PC-9 (cell line): ENCODE measurements at regions not wholly inside any gene's neighbourhood (a gene's known extent, or its start where the extent isn't known, plus 50 kb on each side); places are given as distances from the start of the nearest gene placed in this dataset.

Experiments
- CTCF ChIP-seq: fragments of 200-600 bp; sonication (generic); conservative IDR thresholded peaks from 2 replicates; pipeline ENCODE4 v1.6.1; 2017; ENCODE audit warnings: mixed run types, antibody characterized with exemption, mild to moderate bottlenecking, moderate library complexity
- EZH2 ChIP-seq: fragments of 200-600 bp; sonication (generic); IDR thresholded peaks from 2 replicates; pipeline ENCODE4 v1.8.0; 2017; ENCODE audit warnings: antibody characterized with exemption, low read depth

- TF ChIP-seq CTCF (no peak), EZH2 (no peak)
These were observed 57.2 kb upstream of the AFF2 start for GRCh38 chrX:148443216-148443615.
